ENCODE measurements at regions not wholly inside any gene's neighbourhood (a gene's known extent, or its start where the extent isn't known, plus 50 kb on each side); places are given as distances from the start of the nearest gene placed in this dataset.
"Not testable (repeated sequence)": the region's sequence is repeated elsewhere in the genome, so short reads cannot be mapped to it uniquely, and the experiment has no call there.

DNA sequence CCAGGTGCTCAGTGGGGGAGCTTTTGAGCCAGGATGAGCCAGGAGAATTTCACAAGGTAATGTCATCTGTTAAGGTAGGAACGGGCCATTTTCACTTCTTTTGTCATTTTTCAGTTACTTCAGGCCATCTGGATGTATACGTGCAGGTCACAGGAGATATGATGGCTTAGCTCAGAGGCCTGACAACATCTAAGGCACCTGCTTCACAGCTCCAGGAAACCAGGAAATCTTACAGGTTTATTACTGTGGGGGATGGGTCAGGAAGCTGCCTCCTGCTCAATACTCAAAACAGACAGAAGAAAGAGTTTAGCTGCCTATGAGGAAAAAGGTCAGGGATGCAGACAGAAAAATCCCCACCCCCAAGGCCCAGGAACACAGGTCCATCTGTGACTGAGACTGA is 364.3 kb upstream of the LRP1B start:
- DNase-seq (ENCODE audit: low read depth, low spot score): no peak

GRCh38 chr2:142489631-142490030 is 358.8 kb upstream of the LRP1B start:
- not testable (repeated sequence) for DNase-seq (ENCODE audit: low read depth, low spot score)

DNA sequence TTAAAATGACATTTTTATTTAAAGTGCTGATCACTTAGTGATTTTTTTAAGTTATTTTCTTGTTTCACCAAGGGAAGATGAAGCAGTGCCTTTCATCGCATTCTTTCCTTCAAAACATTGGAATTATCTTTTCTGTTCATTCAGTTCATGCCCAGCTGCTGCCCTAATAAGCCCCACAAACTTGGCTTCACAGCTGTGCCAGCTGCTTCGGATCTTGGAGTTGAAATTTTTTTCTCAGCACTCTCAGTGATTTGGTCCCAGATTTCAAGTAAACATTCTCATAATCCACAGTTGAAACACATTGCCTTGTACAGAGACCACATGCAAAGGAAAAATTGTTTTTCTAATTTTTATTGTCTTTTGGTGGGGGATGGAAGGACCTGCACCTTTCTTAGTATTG is 353.3 kb upstream of the LRP1B start:
- DNase-seq (ENCODE audit: low read depth, low spot score): no peak

GRCh38 chr2:142483653-142484052 is 352.8 kb upstream of the LRP1B start:
- DNase-seq (ENCODE audit: low read depth, low spot score): no peak

GRCh38 chr2:142478206-142478605 is 347.4 kb upstream of the LRP1B start:
- no peak for DNase-seq (ENCODE audit: low read depth, low spot score)

GRCh38 chr2:142472382-142472781 is 341.6 kb upstream of the LRP1B start:
- DNase-seq (ENCODE audit: low read depth, low spot score): no peak

- no peak for DNase-seq (ENCODE audit: low read depth, low spot score)
These were observed 336.5 kb upstream of the LRP1B start for GRCh38 chr2:142467321-142467720.

DNA sequence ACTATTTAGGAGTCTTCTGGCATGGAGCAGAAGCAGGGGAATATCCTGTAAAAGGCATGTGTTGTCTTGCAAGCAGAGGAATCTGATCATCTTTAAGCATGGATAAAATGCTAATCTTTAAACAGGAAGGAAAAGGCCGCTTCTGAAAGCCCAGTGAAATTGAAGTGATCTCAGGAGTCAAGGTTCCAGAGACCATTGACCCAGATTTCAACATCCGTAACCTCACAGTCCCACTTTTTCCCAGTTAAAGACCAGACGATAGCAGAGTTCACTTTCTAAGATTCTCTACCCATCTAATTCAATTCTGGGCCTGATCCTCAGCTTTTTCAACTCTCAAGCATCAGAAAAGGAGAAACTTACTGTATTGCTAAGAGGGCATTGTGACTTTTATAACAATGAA is 332.2 kb upstream of the LRP1B start:
- DNase-seq (ENCODE audit: low read depth, low spot score): no peak

DNA sequence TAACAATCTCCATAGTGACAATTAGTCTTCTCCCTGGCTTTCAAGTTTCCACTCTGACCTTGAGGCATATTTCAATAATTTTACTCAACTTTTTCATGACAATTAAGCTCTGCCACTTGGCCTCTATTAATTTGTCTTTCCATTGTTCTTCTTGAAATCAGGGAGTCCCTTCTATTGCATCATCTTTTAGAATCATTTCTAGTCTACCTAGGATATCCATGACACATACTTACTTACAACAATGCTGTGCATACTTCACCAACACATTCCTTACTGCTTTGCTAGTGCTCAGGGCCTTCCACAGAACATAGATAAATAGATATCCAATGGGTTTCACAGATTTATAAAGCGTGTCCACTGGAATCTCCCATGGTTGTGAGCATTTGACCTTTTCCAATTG is 331.5 kb upstream of the LRP1B start:
- no peak for DNase-seq (ENCODE audit: low read depth, low spot score)

- DNase-seq (ENCODE audit: low read depth, low spot score): no peak
These were observed 314.8 kb upstream of the LRP1B start for GRCh38 chr2:142445551-142446072.

- DNase-seq (ENCODE audit: low read depth, low spot score): no peak
These were observed 314.2 kb upstream of the LRP1B start for GRCh38 chr2:142445023-142445422.

DNA sequence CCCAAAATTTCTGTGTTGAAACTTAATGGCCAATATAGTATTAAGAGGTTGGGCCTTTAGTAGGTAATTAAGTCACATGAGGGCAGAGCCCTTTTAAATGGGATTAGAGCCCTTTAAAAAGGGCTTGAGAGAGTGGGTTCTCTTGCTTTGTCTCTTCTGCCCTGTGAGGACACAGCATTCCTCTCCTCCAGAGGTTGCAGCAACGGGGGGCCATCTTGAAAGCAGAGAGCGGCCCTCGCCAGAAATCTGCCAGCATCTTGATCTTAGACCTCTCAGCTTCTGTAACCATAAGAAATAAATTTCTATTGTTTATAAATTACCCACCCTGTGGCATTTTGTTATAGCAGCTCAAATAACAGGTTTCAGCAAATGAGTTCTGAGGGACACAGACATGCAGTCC is 305.0 kb upstream of the LRP1B start:
- no peak for DNase-seq (ENCODE audit: low read depth, low spot score)

GRCh38 chr2:142426064-142426463 is 295.2 kb upstream of the LRP1B start:
- DNase-seq (ENCODE audit: low read depth, low spot score): no peak

DNA sequence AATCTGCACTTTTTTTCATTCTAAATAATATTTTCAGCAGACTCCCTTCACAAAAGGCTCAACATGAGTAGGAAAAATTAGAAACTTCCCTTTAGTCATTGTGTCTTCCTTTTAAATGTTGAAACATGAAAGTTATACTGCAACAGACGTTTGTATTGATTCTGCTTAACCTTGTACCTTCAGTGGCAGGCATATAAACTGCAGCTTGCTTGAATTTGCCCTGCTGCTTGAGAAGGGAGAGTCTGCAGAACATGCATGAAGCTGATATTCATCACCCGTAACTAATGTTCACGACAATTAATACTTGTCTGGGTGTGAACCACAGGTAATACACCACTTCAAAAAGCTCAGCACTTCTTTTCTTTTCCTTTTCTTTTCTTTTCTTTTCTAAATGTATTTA is 294.7 kb upstream of the LRP1B start:
- no peak for DNase-seq (ENCODE audit: low read depth, low spot score)

DNA sequence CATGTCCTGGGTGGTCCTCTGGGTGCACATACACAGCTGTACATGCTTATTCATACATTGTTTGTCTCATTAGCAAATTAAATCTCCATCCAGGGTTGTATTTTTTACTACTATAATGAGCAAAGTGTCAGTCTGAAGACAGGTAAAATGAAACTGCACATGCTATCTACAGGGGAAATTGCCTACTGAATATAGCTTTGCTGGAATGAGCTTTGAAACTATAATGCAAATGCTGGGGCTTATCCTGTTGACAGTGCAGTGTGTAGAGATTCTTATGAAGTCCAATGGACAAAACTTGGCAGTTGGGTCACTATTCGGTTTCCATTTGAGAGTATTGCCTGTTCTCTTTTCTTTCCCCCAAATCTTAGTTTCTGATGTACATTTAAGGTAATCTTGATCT is 292.8 kb upstream of the LRP1B start:
- DNase-seq (ENCODE audit: low read depth, low spot score): no peak

- DNase-seq (ENCODE audit: low read depth, low spot score): no peak
These were observed 292.0 kb upstream of the LRP1B start for GRCh38 chr2:142422769-142423168.

DNA sequence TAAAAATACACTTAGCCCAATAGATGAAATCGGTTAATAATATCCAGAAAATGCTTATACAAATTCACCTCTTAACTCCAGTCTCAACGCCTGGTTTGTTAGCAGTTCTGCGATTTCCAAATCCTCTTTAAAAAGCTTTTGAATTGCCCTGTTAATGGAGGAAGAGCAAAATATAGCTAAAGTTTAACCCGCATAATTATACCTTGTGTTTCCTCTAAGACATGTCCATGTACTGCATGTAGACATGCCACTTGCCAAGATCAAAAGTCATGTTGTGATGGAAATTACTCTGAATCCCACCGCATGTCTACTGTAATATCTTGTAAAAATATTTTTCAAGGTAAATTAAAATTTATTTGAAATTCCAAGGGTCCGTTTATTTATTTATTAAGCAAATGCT is 291.2 kb upstream of the LRP1B start:
- no peak for DNase-seq (ENCODE audit: low read depth, low spot score)

DNA sequence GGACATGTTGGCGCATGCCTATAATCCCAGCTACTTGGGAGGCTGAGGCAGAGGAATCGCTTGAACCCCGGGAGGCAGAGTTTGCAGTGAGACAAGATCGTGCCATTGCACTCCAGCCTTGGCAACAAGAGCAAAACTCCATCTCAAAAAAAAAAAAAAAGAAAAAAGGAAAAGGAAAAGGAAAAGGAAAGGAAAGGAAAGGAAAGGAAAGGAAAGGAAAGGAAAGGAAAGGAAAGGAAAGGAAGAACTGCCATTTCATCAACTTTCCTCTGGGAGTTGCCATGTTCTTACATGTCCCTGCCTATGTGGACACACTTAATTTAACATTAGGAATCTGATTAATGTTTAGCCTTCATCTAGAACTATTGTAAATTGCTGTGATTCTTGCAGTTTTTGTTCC is 287.9 kb upstream of the LRP1B start:
- not testable (repeated sequence) for DNase-seq (ENCODE audit: low read depth, low spot score)

DNA sequence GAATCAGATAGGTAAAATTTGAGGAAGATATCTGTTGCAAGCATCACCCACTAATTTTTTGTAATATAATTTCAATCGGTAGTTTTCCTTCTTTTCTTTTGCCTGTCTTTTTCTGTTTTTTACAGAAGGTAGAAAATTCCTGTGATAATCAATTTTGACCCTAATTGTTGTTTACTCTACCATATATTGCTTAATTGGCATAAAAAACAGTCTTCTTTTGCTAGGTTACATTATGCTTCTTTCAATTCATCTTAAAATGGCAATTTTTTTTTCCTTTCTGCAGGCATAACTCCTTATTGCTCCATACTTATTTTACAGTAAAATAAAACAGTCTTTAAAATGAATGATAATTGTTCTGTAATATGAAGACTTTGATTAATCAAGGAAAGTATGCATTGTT is 286.2 kb upstream of the LRP1B start:
- DNase-seq (ENCODE audit: low read depth, low spot score): no peak

- no peak for DNase-seq (ENCODE audit: low read depth, low spot score)
These were observed 284.6 kb upstream of the LRP1B start for GRCh38 chr2:142415461-142415860.

GRCh38 chr2:142398212-142398611 is 267.4 kb upstream of the LRP1B start:
- DNase-seq (ENCODE audit: low read depth, low spot score): no peak

GRCh38 chr2:142395291-142395690 is 264.5 kb upstream of the LRP1B start:
- no peak for DNase-seq (ENCODE audit: low read depth, low spot score)

GRCh38 chr2:142380372-142380771 is 249.6 kb upstream of the LRP1B start:
- no peak for DNase-seq (ENCODE audit: low read depth, low spot score)

DNA sequence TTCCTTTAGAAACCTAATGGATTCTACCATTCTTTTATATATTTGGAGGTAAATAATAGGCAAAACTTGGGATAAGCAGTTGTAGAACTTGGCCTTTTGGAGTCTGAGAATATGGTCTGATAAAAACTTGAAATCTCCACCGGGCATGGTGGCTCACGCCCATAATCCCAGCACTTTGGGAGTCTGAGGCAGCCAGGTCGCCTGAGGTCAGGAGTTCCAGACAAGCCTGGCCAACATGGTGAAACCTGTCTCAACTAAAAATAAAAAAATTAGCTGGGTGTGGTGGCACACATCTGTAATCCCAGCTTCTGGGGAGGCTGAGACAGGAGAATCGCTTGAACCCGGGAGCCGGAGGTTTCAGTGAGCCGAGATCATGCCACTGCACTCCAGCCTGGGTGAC is 231.3 kb upstream of the LRP1B start:
- DNase-seq (ENCODE audit: low read depth, low spot score): not testable (repeated sequence)
